Stimulated activated CD4-positive, alpha-beta T cell treated with anti-CD3 and anti-CD28 coated beads, Interleukin-1b, Interleukin-23, amount 100 ng/mL, for 1 hour (primary cell): ENCODE measurements at regions not wholly inside any gene's neighbourhood (a gene's known extent, or its start where the extent isn't known, plus 50 kb on each side); places are given as distances from the start of the nearest gene placed in this dataset.
A peak's percentile ranks its signal among the peaks of the same experiment; 100 is the strongest.

ENCODE experiments used
- DNase-seq, 2 donors: peaks; one replicate each; pipeline ENCODE4 v3.0.0-alpha.2; 2020; ENCODE audit warnings: low read depth in 2 of 2

- no peak for DNase-seq
Measured at GRCh38 chr14:76974365-76974764, 54.1 kb downstream of the IRF2BPL start.

- no peak for DNase-seq
Measured at GRCh38 chr14:76971549-76971948, 57.0 kb downstream of the IRF2BPL start.

- no peak for DNase-seq
Measured at GRCh38 chr14:76968621-76969063, 59.9 kb downstream of the IRF2BPL start.

GRCh38 chr14:76967788-76968187 lies 60.7 kb downstream of the IRF2BPL start:
- no peak for DNase-seq

GRCh38 chr14:76965232-76965631 lies 63.3 kb downstream of the IRF2BPL start:
- DNase-seq: no peak

- no peak for DNase-seq
Measured at GRCh38 chr14:76964695-76965094, 63.8 kb downstream of the IRF2BPL start.

- no peak for DNase-seq
Measured at GRCh38 chr14:76963372-76963771, 65.1 kb downstream of the IRF2BPL start.

- no peak for DNase-seq
Measured at GRCh38 chr14:76962303-76962660, 66.2 kb downstream of the IRF2BPL start.

GRCh38 chr14:76961631-76962302 lies 66.7 kb downstream of the IRF2BPL start:
- peak; percentile 88 to 93 for DNase-seq

- no peak for DNase-seq
Measured at GRCh38 chr14:76958980-76959710, 69.4 kb downstream of the IRF2BPL start.

GRCh38 chr14:76958020-76958979 lies 70.2 kb downstream of the IRF2BPL start:
- no peak for DNase-seq

- DNase-seq: no peak
Measured at GRCh38 chr14:76957224-76957891, 71.2 kb downstream of the IRF2BPL start.

- peak; percentile 69 to 74 for DNase-seq
Measured at GRCh38 chr14:76956316-76957090, 72.0 kb downstream of the IRF2BPL start.

GRCh38 chr14:76955575-76956315 lies 72.8 kb downstream of the IRF2BPL start:
- DNase-seq: no peak

GRCh38 chr14:76954394-76955190 lies 73.9 kb downstream of the IRF2BPL start:
- DNase-seq: no peak

GRCh38 chr14:76953311-76953945 lies 75.1 kb downstream of the IRF2BPL start:
- no peak for DNase-seq

GRCh38 chr14:76951166-76951565 lies 77.3 kb downstream of the IRF2BPL start:
- no peak for DNase-seq

GRCh38 chr14:76950055-76951020 lies 78.2 kb downstream of the IRF2BPL start:
- DNase-seq: no peak
